ENCODE measurements at regions not wholly inside any gene's neighbourhood (a gene's known extent, or its start where the extent isn't known, plus 50 kb on each side); places are given as distances from the start of the nearest gene placed in this dataset.

- Histone ChIP-seq H2BK5ac (ENCODE audit: insufficient read length, low read length) (no peak overlapping the region), H2BK20ac (ENCODE audit: low read depth, low read length, poor library complexity, severe bottlenecking) (no peak overlapping the region), H3K79me1 (ENCODE audit: insufficient read depth, low read depth, low read length, poor library complexity, severe bottlenecking) (no peaks in the 10 kb centered on the region), H2BK120ac (ENCODE audit: low read depth, low read length, poor library complexity, severe bottlenecking) (no peak overlapping the region), H3K4me2 (ENCODE audit: insufficient read depth, insufficient read length, low read length) (no peak overlapping the region), H3K27ac (ENCODE audit: insufficient read length, low read depth, low read length) (no peak overlapping the region), H2BK15ac (ENCODE audit: low read depth, low read length) (no peak overlapping the region), H2AK5ac (ENCODE audit: insufficient read length, low read length) (no peak overlapping the region), H2AFZ (ENCODE audit: low read length) (no peak overlapping the region), H3K18ac (ENCODE audit: insufficient read length, low read depth, low read length) (no peak overlapping the region), H3K4me1 (ENCODE audit: insufficient read depth, low read length) (no peaks in the 10 kb centered on the region), H3K56ac (ENCODE audit: insufficient read length, low read depth, low read length) (no peak overlapping the region), H3K14ac (ENCODE audit: insufficient read depth, low read length) (no peak overlapping the region), H3K9me3 (ENCODE audit: control insufficient read depth, low read depth, low read length) (no peaks in the 10 kb centered on the region), H4K20me1 (ENCODE audit: control insufficient read depth, insufficient read depth, insufficient read length) (no peaks in the 10 kb centered on the region), H3K27me3 (ENCODE audit: insufficient read depth, low read length) (no peaks in the 10 kb centered on the region), H3K23me2 (ENCODE audit: insufficient read length, low read depth, low read length, poor library complexity, severe bottlenecking) (no peaks in the 10 kb centered on the region), H4K91ac (ENCODE audit: insufficient read length, low read depth, low read length) (no peak overlapping the region), H3T11ph (ENCODE audit: low read length) (no peak overlapping the region), H4K8ac (replicated peaks; ENCODE audit: insufficient read length, low read depth, low read length) (no peak overlapping the region), H4K5ac (ENCODE audit: insufficient read length, low read depth, low read length) (no peak overlapping the region), H3K23ac (ENCODE audit: insufficient read length, low read depth, low read length) (no peak overlapping the region), H3K79me2 (ENCODE audit: insufficient read depth, low read length) (no peaks in the 10 kb centered on the region), H3K4ac (ENCODE audit: low read depth, low read length) (no peak overlapping the region), H3K9ac (ENCODE audit: extremely low read depth, insufficient read length, low read length) (no peak overlapping the region), H2BK12ac (ENCODE audit: insufficient read length, low read depth, low read length) (no peak overlapping the region)
- TF ChIP-seq CTCF (conservative IDR thresholded peaks at IDR 0.05): no peak
- no peak overlapping the region for H3K27ac Mint-ChIP-seq
- no peak overlapping the region for H3K4me3 Mint-ChIP-seq
- H3K4me1 Mint-ChIP-seq: no peaks in the 10 kb centered on the region
- WGBS (ENCODE audit: extremely low coverage, insufficient read length, low lambda C conversion rate): no CpG with 5 or more reads among the region's 5 CpGs
- H3K36me3 Mint-ChIP-seq (ENCODE audit: insufficient read depth in 1 of 3, low read depth in 3 of 3): no peaks in the 10 kb centered on the region
- DNase-seq: no peak
- no peaks in the 10 kb centered on the region for H3K27me3 Mint-ChIP-seq (ENCODE audit: low read depth)
- H3K9me3 Mint-ChIP-seq: no peaks in the 10 kb centered on the region; a peak in 1 of 5 replicates
These were observed 85.2 kb upstream of the CDC14C start for GRCh38 chr7:48839108-48839507.

All from H9 (cell line).